ENCODE measurements at regions not wholly inside any gene's neighbourhood (a gene's known extent, or its start where the extent isn't known, plus 50 kb on each side); places are given as distances from the start of the nearest gene placed in this dataset.

DNA sequence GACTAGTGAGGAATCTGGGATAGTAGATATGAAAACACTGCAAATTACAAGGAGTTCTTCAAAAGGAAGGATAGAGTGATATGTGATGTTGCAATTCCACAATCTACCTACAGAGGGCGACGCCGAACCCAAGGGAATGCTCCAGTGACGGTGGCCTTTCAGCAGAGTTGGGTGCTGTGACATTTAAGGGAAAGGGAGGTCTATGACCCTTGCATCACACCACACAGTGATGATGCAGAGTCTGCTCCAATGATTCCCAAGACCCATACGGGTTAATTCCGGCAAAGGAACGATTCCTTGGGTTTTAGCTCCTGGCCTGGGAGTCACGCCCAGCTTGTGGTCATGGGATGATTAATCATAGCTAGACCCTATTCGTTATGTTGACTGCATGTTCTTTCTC lies 123.0 kb upstream of the IGSF21 start:
- WGBS, 2 experiments (ENCODE audit: extremely low coverage in 1 of 2, insufficient coverage in 1 of 2, insufficient read length in 1 of 2, insufficient replicate concordance in 2 of 2, low coverage in 1 of 2, low lambda C conversion rate in 2 of 2, missing lambda C conversion rate in 1 of 2): 41% methylated on average over 9 of the region's 9 CpGs; no CpG with 5 or more reads in 1 of the 2 experiments
- no peak overlapping the region for H3K14ac ChIP-seq (ENCODE audit: insufficient read length)
- H2BK120ac ChIP-seq (replicated peaks; ENCODE audit: low read depth, low read length): no peak overlapping the region
- H3K23ac ChIP-seq (ENCODE audit: insufficient read length): no peak overlapping the region
- H3K36me3 ChIP-seq (ENCODE audit: control insufficient read depth in 2 of 4, insufficient read depth in 4 of 4, low read length in 3 of 4): no peaks in the 10 kb centered on the region
- H4K8ac ChIP-seq (ENCODE audit: extremely low read depth, insufficient read depth, low read length): no peak overlapping the region
- no peak overlapping the region for H3K56ac ChIP-seq (replicated peaks; ENCODE audit: insufficient read length, low read depth, low read length)
- H3K23me2 ChIP-seq (ENCODE audit: low read depth, low read length): no peaks in the 10 kb centered on the region; the same call in 1 of the 2 replicates
- DNase-seq (ENCODE audit: low read depth in 1 of 2, low spot score in 2 of 2) (peak; percentile 27 to 86), FAIRE-seq (peak; percentile 95)
- H4K5ac ChIP-seq (ENCODE audit: insufficient read length, low read depth, low read length): no peak overlapping the region
- H3K9ac ChIP-seq (replicated peaks in 1 of 4; ENCODE audit: extremely low read depth in 1 of 4, low read depth in 3 of 4, low read length in 3 of 4): no peak overlapping the region
- H2BK5ac ChIP-seq (ENCODE audit: low read depth, low read length): no peak overlapping the region
- H2AK5ac ChIP-seq (ENCODE audit: low read depth, low read length): no peak overlapping the region
- H3K4me1 ChIP-seq (replicated peaks in 1 of 4; ENCODE audit: control insufficient read depth in 3 of 4, insufficient read depth in 4 of 4, low read length in 3 of 4): peaks cover 0 to 3% (median 0%) of the 10 kb centered on the region in 4 experiments; a peak in 2 of 7 replicates
- no peak overlapping the region for H2BK12ac ChIP-seq (ENCODE audit: low read depth, low read length)
- H3K4me3 ChIP-seq (ENCODE audit: extremely low read depth in 1 of 4, insufficient read depth in 2 of 4, low read depth in 3 of 4, low read length in 4 of 4): no peak overlapping the region
- H3K4me2 ChIP-seq (ENCODE audit: insufficient read depth in 1 of 2, low read depth in 2 of 2, low read length in 2 of 2): no peak overlapping the region
- no peak overlapping the region for H3K27ac ChIP-seq (ENCODE audit: low read depth, low read length)
- no peak overlapping the region for H4K91ac ChIP-seq (replicated peaks; ENCODE audit: insufficient read length, low read length)
- no peak overlapping the region for H3K4ac ChIP-seq (replicated peaks; ENCODE audit: insufficient read length, low read depth, low read length)
- no peaks in the 10 kb centered on the region for H3K79me2 ChIP-seq (ENCODE audit: control insufficient read depth in 1 of 2, insufficient read depth in 2 of 2, low read length in 2 of 2)
- H3K18ac ChIP-seq (ENCODE audit: extremely low read depth, low read length): no peak overlapping the region
- H2BK15ac ChIP-seq (ENCODE audit: low read length): no peak overlapping the region
- H3K27me3 ChIP-seq (replicated peaks in 1 of 4; ENCODE audit: control insufficient read depth in 3 of 4, extremely low read depth in 1 of 4, insufficient read depth in 3 of 4, low read length in 3 of 4): peaks cover 0 to 2% (median 0%) of the 10 kb centered on the region in 4 experiments; a peak in 2 of 7 replicates
- H2BK20ac ChIP-seq (ENCODE audit: low read length): no peak overlapping the region
- H2AFZ ChIP-seq (ENCODE audit: low read length): no peak overlapping the region
- no peaks in the 10 kb centered on the region for H4K20me1 ChIP-seq (replicated peaks in 1 of 2; ENCODE audit: control insufficient read depth in 1 of 2, insufficient read depth in 2 of 2, low read length in 2 of 2)
- CTCF ChIA-PET (ENCODE audit: partially characterized antibody): interaction anchor here (0.5 to 3.8 kb wide), 50 partner anchors 8 to 670 kb away, joined by 3 to 36 read pairs (median 4); no protein-coding TSS in a partner anchor
- POLR2A ChIA-PET (ENCODE audit: partially characterized antibody): no interaction called here
- H3K79me1 ChIP-seq (ENCODE audit: low read depth, low read length): no peaks in the 10 kb centered on the region
- H3K9me3 ChIP-seq (ENCODE audit: insufficient read depth in 2 of 2, low read depth in 1 of 2, low read length in 1 of 2): no peaks in the 10 kb centered on the region
